Mesendoderm (in vitro differentiated cells): ENCODE measurements at regions not wholly inside any gene's neighbourhood (a gene's known extent, or its start where the extent isn't known, plus 50 kb on each side); places are given as distances from the start of the nearest gene placed in this dataset.

Experiments used
- DNase-seq: peaks from one replicate; pipeline ENCODE4 v3.0.0; 2013
- H2AK5ac ChIP-seq: 2 replicates; pipeline ENCODE4 v1.6.1; 2013; ENCODE audit warnings: low read length, inconsistent platforms
- H2BK120ac ChIP-seq: 2 replicates; pipeline ENCODE4 v1.6.1; 2013; ENCODE audit warnings: low read depth, mild to moderate bottlenecking, low read length, moderate library complexity, mixed read lengths
- H2BK15ac ChIP-seq: replicated peaks from 2 replicates; pipeline ENCODE4 v1.6.1; 2013; ENCODE audit warnings: low read depth, mild to moderate bottlenecking, moderate library complexity
- H2BK5ac ChIP-seq: 2 replicates; pipeline ENCODE4 v1.6.1; 2013; ENCODE audit warnings: low read length, inconsistent platforms
- H3K18ac ChIP-seq: 2 replicates; pipeline ENCODE4 v1.6.1; 2013; ENCODE audit warnings: mild to moderate bottlenecking, low read length, mixed read lengths
- H3K23ac ChIP-seq: one replicate; pipeline ENCODE4 v1.6.1; 2013; ENCODE audit warnings: low read length
- H3K27ac ChIP-seq: 2 replicates; pipeline ENCODE4 v1.5.1; 2013; ENCODE audit warnings: low read depth, mild to moderate bottlenecking, inconsistent platforms, low read length, moderate library complexity
- H3K27me3 ChIP-seq: 2 replicates; pipeline ENCODE4 v1.6.1; 2013; ENCODE audit warnings: low read length, control low read depth, mild to moderate bottlenecking, inconsistent platforms; ENCODE audit not compliant: insufficient read depth, poor library complexity
- H3K36me3 ChIP-seq: 2 replicates; pipeline ENCODE4 v1.6.1; 2013; ENCODE audit warnings: low read length, inconsistent platforms; ENCODE audit not compliant: control insufficient read depth, insufficient read depth
- H3K4ac ChIP-seq: one replicate; pipeline ENCODE4 v1.6.1; 2013; ENCODE audit warnings: low read depth, mild to moderate bottlenecking, low read length, moderate library complexity
- H3K4me1 ChIP-seq: 2 replicates; pipeline ENCODE4 v1.6.1; 2013; ENCODE audit warnings: low read depth, low read length, inconsistent platforms; ENCODE audit not compliant: control insufficient read depth
- H3K4me2 ChIP-seq: 2 replicates; pipeline ENCODE4 v1.6.1; 2013; ENCODE audit warnings: low read length
- H3K4me3 ChIP-seq: 2 replicates; pipeline ENCODE4 v1.5.1; 2013; ENCODE audit warnings: mild to moderate bottlenecking, low read length
- H3K56ac ChIP-seq: one replicate; pipeline ENCODE4 v1.6.1; 2013; ENCODE audit warnings: low read length
- H3K79me1 ChIP-seq: 2 replicates; pipeline ENCODE4 v1.6.1; 2013; ENCODE audit warnings: low read length, inconsistent platforms
- H3K79me2 ChIP-seq: 2 replicates; pipeline ENCODE4 v1.6.1; 2013; ENCODE audit warnings: mild to moderate bottlenecking, low read length; ENCODE audit not compliant: control insufficient read depth, insufficient read depth
- H3K9ac ChIP-seq: 2 replicates; pipeline ENCODE4 v1.6.1; 2013; ENCODE audit warnings: low read length, inconsistent platforms
- H4K5ac ChIP-seq: one replicate; pipeline ENCODE4 v1.6.1; 2013; ENCODE audit warnings: low read length
- H4K8ac ChIP-seq: one replicate; pipeline ENCODE4 v1.6.1; 2013; ENCODE audit warnings: low read depth, mild to moderate bottlenecking, control low read depth, low read length, moderate library complexity
- WGBS: extraction: QIAGEN DNeasy Blood & Tissue Kit; methylation state at CpG from one replicate; pipeline ENCODE4 v1.1.7; 2013; ENCODE audit warnings: low lambda C conversion rate, missing lambda C conversion rate; ENCODE audit not compliant: insufficient coverage; ENCODE audit errors: extremely low coverage; 5-methylcytosine and 5-hydroxymethylcytosine counted together

- H2BK15ac ChIP-seq = no peak overlapping the region
- H3K4me3 ChIP-seq = no peak overlapping the region
- H3K4me2 ChIP-seq = no peak overlapping the region
- no peak for DNase-seq
- no peak overlapping the region for H4K5ac ChIP-seq
- no peaks in the 10 kb centered on the region for H3K4me1 ChIP-seq
- no peak overlapping the region for H3K4ac ChIP-seq
- no peaks in the 10 kb centered on the region for H3K27me3 ChIP-seq
- H2BK120ac ChIP-seq = no peak overlapping the region
- H2AK5ac ChIP-seq = no peak overlapping the region
- H3K79me1 ChIP-seq = no peaks in the 10 kb centered on the region
- no peak overlapping the region for H3K56ac ChIP-seq
- no peak overlapping the region for H4K8ac ChIP-seq
- no peak overlapping the region for H2BK5ac ChIP-seq
- no peak overlapping the region for H3K27ac ChIP-seq
- no peak overlapping the region for H3K23ac ChIP-seq
- H3K18ac ChIP-seq = no peak overlapping the region
- no CpG with 5 or more reads among the region's 3 CpGs for WGBS
- no peak overlapping the region for H3K9ac ChIP-seq
- no peaks in the 10 kb centered on the region for H3K36me3 ChIP-seq
- no peaks in the 10 kb centered on the region for H3K79me2 ChIP-seq
These were observed 51.6 kb upstream of the NLRP1 start for GRCh38 chr17:5635949-5636348.

DNA sequence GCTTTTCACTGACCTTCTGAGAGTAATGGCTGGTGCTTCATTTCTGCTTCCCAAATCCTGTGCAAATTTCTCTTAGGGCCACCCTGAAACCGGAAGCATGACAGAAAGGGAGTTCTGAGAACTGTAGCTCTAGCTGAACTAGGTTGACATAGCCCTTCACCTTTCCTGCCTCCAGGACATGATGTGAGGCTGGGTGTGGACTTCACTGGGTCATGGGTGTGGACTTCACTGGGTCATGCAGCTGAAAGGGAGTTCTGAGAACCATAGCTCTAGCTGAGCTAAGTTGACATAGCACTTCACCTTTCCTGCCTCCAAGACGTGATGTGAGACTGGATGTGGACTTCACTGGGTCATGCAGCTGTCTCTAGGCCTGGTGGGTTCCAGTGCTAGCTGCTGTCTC, 54.3 kb upstream of the NLRP1 start:
- no CpG with 5 or more reads among the region's 2 CpGs for WGBS
- Histone ChIP-seq H3K9ac (no peak overlapping the region), H3K27me3 (no peaks in the 10 kb centered on the region), H2BK120ac (no peak overlapping the region), H4K8ac (no peak overlapping the region), H3K56ac (no peak overlapping the region), H3K18ac (no peak overlapping the region), H3K4me3 (no peak overlapping the region), H3K79me1 (no peaks in the 10 kb centered on the region), H3K23ac (no peak overlapping the region), H3K36me3 (no peaks in the 10 kb centered on the region), H3K4me2 (no peak overlapping the region), H3K27ac (no peak overlapping the region), H4K5ac (no peak overlapping the region), H3K79me2 (no peaks in the 10 kb centered on the region), H2AK5ac (no peak overlapping the region), H2BK5ac (no peak overlapping the region), H3K4me1 (no peaks in the 10 kb centered on the region), H3K4ac (no peak overlapping the region), H2BK15ac (no peak overlapping the region)
- no peak for DNase-seq

GRCh38 chr17:5640726-5641125, 56.4 kb upstream of the NLRP1 start:
- Histone ChIP-seq H3K18ac (no peak overlapping the region), H4K5ac (no peak overlapping the region), H3K4me3 (no peak overlapping the region), H3K56ac (no peak overlapping the region), H2BK120ac (no peak overlapping the region), H3K36me3 (no peaks in the 10 kb centered on the region), H3K4me1 (no peaks in the 10 kb centered on the region), H3K79me1 (no peaks in the 10 kb centered on the region), H3K9ac (no peak overlapping the region), H3K4ac (no peak overlapping the region), H2BK5ac (no peak overlapping the region), H2BK15ac (no peak overlapping the region), H3K79me2 (no peaks in the 10 kb centered on the region), H4K8ac (no peak overlapping the region), H3K23ac (no peak overlapping the region), H2AK5ac (no peak overlapping the region), H3K4me2 (no peak overlapping the region), H3K27ac (no peak overlapping the region), H3K27me3 (no peaks in the 10 kb centered on the region)
- no peak for DNase-seq
- whole genome bisulfite sequencing = no CpG with 5 or more reads among the region's 2 CpGs

DNA sequence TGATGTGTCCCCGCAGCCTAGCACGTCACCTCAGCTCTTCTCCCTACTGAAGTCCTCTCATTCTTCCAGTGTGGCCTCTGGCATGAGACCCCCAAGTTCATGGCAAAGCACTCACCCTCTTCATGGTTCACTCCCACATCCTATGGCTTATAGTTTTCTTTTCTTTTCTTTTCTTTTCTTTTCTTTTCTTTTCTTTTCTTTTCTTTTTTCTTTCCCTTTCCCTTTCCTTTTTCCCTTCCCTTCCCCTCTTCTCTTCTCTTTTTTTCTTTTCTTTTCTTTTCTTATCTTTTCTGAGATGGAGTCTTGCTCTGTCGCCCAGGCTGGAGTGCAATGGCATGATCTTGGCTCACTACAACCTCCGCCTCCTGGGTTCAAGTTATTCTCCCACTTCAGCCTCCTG, 58.4 kb upstream of the NLRP1 start:
- no peak overlapping the region for H2BK5ac ChIP-seq
- no peak overlapping the region for H2AK5ac ChIP-seq
- no peak for DNase-seq
- no peak overlapping the region for H2BK120ac ChIP-seq
- H3K79me1 ChIP-seq = no peaks in the 10 kb centered on the region
- H2BK15ac ChIP-seq = no peak overlapping the region
- WGBS = no CpG with 5 or more reads among the region's 4 CpGs
- H3K27ac ChIP-seq = no peak overlapping the region
- no peak overlapping the region for H4K8ac ChIP-seq
- H4K5ac ChIP-seq = no peak overlapping the region
- no peaks in the 10 kb centered on the region for H3K36me3 ChIP-seq
- no peak overlapping the region for H3K4me3 ChIP-seq
- no peaks in the 10 kb centered on the region for H3K27me3 ChIP-seq
- H3K79me2 ChIP-seq = no peaks in the 10 kb centered on the region
- no peak overlapping the region for H3K4ac ChIP-seq
- no peak overlapping the region for H3K23ac ChIP-seq
- no peak overlapping the region for H3K18ac ChIP-seq
- H3K4me1 ChIP-seq = no peaks in the 10 kb centered on the region
- H3K9ac ChIP-seq = no peak overlapping the region
- H3K56ac ChIP-seq = no peak overlapping the region
- H3K4me2 ChIP-seq = no peak overlapping the region

DNA sequence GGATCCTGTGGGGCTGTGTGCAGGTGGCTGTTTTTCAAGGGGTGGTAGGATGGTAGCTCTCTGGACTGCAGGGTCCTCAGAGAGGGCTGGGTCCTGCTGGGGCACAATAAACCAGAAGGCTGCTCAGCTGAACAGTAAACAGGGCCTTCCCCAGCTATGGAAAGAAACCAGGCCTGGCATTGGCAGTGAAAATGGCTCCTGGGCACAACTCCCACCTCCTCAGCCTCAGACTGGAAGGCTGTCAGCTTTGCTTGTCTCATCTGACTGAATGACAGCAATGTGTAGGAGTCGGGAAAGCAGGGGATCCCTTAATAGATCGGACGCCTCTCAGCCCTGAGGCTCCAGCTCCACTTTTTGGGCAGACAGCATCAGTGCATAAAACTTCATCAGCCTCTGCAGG, 59.8 kb upstream of the NLRP1 start:
- no peak overlapping the region for H2BK5ac ChIP-seq
- H3K27ac ChIP-seq = no peak overlapping the region
- no CpG with 5 or more reads among the region's 3 CpGs for WGBS
- H2BK15ac ChIP-seq = no peak overlapping the region
- H3K36me3 ChIP-seq = no peaks in the 10 kb centered on the region
- no peak overlapping the region for H2AK5ac ChIP-seq
- H3K9ac ChIP-seq = no peak overlapping the region
- no peak overlapping the region for H3K18ac ChIP-seq
- H3K4me1 ChIP-seq = no peaks in the 10 kb centered on the region
- H3K4me3 ChIP-seq = no peak overlapping the region
- H3K23ac ChIP-seq = no peak overlapping the region
- no peaks in the 10 kb centered on the region for H3K79me1 ChIP-seq
- H3K4me2 ChIP-seq = no peak overlapping the region
- H4K8ac ChIP-seq = no peak overlapping the region
- H2BK120ac ChIP-seq = no peak overlapping the region
- no peak for DNase-seq
- no peak overlapping the region for H3K4ac ChIP-seq
- H3K56ac ChIP-seq = no peak overlapping the region
- no peaks in the 10 kb centered on the region for H3K79me2 ChIP-seq
- H3K27me3 ChIP-seq = no peaks in the 10 kb centered on the region
- no peak overlapping the region for H4K5ac ChIP-seq

GRCh38 chr17:5651348-5651747, 67.0 kb upstream of the NLRP1 start:
- Histone ChIP-seq H3K18ac (no peak overlapping the region), H3K9ac (no peak overlapping the region), H4K5ac (no peak overlapping the region), H3K4ac (no peak overlapping the region), H3K56ac (no peak overlapping the region), H3K4me3 (no peak overlapping the region), H2AK5ac (no peak overlapping the region), H3K36me3 (no peaks in the 10 kb centered on the region), H3K27ac (no peak overlapping the region), H3K79me2 (no peaks in the 10 kb centered on the region), H3K23ac (no peak overlapping the region), H3K27me3 (no peaks in the 10 kb centered on the region), H2BK15ac (no peak overlapping the region), H2BK5ac (no peak overlapping the region), H3K4me2 (no peak overlapping the region), H3K79me1 (no peaks in the 10 kb centered on the region), H4K8ac (no peak overlapping the region), H2BK120ac (no peak overlapping the region), H3K4me1 (no peaks in the 10 kb centered on the region)
- DNase-seq = no peak
- no CpG with 5 or more reads among the region's 3 CpGs for WGBS
